Fibroblast of lung (primary cell): ENCODE measurements at regions not wholly inside any gene's neighbourhood (a gene's known extent, or its start where the extent isn't known, plus 50 kb on each side); places are given as distances from the start of the nearest gene placed in this dataset.

Experiments
- EZH2 ChIP-seq: IDR thresholded peaks from 2 replicates; pipeline ENCODE4 v1.5.1; 2012; ENCODE audit warnings: low read length, control low read depth, mild to moderate bottlenecking; ENCODE audit errors: missing control alignments
- TF ChIP-seq, protein P1 (sequence below), 2 donors: IDR thresholded peaks in 1 of 2; conservative IDR thresholded peaks in 1 of 2; 1 replicate in 1 of 2; 2 replicates in 1 of 2; pipeline ENCODE4 v1.5.1; 2011 to 2012; ENCODE audit warnings: low read length in 2 of 2, control low read depth in 1 of 2, inconsistent platforms in 1 of 2, low read depth in 1 of 2, mild to moderate bottlenecking in 1 of 2

DNA sequence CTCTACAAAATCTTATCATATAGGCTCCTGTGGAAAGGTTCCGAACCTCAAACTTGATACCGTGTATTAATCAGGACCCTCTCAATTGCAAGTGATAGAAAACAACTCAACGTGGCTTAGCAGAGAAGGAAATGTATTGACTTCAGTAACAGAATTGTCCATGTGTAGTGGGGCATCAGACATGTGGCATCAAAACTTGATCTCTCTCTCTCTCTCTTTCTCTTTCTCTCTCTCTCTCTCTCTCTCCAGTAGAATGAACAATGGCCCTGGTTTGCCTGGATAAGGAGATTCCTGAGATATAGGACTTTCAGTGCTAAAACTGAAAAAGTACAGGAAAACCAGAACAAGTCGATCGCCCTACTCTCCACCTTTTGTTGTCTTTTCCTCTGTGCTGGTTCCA lies 168.2 kb downstream of the DRD1 start:
- TF ChIP-seq, protein P1, sequence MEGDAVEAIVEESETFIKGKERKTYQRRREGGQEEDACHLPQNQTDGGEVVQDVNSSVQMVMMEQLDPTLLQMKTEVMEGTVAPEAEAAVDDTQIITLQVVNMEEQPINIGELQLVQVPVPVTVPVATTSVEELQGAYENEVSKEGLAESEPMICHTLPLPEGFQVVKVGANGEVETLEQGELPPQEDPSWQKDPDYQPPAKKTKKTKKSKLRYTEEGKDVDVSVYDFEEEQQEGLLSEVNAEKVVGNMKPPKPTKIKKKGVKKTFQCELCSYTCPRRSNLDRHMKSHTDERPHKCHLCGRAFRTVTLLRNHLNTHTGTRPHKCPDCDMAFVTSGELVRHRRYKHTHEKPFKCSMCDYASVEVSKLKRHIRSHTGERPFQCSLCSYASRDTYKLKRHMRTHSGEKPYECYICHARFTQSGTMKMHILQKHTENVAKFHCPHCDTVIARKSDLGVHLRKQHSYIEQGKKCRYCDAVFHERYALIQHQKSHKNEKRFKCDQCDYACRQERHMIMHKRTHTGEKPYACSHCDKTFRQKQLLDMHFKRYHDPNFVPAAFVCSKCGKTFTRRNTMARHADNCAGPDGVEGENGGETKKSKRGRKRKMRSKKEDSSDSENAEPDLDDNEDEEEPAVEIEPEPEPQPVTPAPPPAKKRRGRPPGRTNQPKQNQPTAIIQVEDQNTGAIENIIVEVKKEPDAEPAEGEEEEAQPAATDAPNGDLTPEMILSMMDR (conservative IDR thresholded peaks at IDR 0.05 in 1 of 2, IDR thresholded peaks at IDR 0.05 in 1 of 2; ENCODE audit: low read depth in 1 of 2, low read length in 2 of 2), result no peak
- no peak for TF ChIP-seq EZH2
